ENCODE measurements at regions not wholly inside any gene's neighbourhood (a gene's known extent, or its start where the extent isn't known, plus 50 kb on each side); places are given as distances from the start of the nearest gene placed in this dataset.
A peak's percentile ranks its signal among the peaks of the same experiment; 100 is the strongest.

DNA sequence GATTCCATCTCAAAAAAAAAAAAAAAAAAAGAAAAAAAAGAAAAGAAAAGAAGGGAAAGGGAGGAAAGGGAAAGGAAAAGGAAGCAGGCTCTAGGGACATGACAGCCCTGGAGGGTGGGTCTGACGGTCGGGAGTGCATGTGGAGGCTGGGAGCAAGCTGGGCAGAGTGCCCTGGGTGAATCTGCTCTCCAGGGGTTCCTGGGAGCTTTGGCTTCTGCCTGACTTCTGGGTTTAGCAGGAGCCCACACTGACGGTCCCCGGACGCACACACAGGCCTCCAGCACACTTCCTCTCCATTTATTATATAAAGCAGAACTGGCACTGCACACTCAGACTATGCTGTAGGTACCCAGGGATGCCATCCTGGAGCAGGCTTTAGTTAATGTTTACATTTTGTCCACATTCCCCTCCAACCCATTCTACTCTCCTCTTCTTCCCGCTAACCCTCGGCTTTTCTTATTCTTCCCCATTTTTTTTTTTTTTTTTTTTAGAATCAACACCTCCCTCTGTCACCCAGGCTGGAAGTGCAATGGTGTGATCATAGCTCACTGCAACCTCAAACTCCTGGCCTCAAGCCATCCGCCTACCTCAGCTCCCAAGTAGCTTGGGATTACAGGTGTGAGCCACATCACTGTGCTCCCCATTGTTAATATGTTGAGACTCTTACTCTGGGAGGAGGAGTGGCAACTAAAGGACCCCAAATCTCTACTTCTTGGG lies 151.1 kb upstream of the SLC1A4 start:
- Histone ChIP-seq H4K20me1 (ENCODE audit: control insufficient read depth, extremely low read depth, insufficient read depth, low read length) (no peaks in the 10 kb centered on the region), H3K9ac (ENCODE audit: insufficient read depth, low read length) (no peak overlapping the region), H3K4me1 (ENCODE audit: control insufficient read depth, extremely low read depth, insufficient read depth, low read length) (peaks cover 12% of the 10 kb centered on the region), H2AFZ (ENCODE audit: low read length) (no peak overlapping the region), H3K4me2 (ENCODE audit: extremely low read depth, insufficient read depth, low read length) (no peak overlapping the region), H3K27me3 (ENCODE audit: control insufficient read depth, insufficient read depth, low read length) (no peaks in the 10 kb centered on the region), H3K79me2 (ENCODE audit: control insufficient read depth, insufficient read depth, low read length) (no peaks in the 10 kb centered on the region), H3K27ac (ENCODE audit: insufficient read depth, low read length) (peak overlapping the region; percentile 57), H3K36me3 (ENCODE audit: control insufficient read depth, insufficient read depth, low read length) (no peaks in the 10 kb centered on the region), H3K9me3 (ENCODE audit: control insufficient read depth, insufficient read depth, low read depth, low read length) (no peaks in the 10 kb centered on the region), H3K4me3 (replicated peaks in 1 of 4; ENCODE audit: control extremely low read depth in 1 of 4, insufficient read depth in 1 of 4, low read depth in 3 of 4, low read length in 4 of 4) (no peak overlapping the region)
- DNase-seq (ENCODE audit: low read depth in 2 of 2), result peak in 1 of 2 donors; percentile 71
- TF ChIP-seq, protein P1, sequence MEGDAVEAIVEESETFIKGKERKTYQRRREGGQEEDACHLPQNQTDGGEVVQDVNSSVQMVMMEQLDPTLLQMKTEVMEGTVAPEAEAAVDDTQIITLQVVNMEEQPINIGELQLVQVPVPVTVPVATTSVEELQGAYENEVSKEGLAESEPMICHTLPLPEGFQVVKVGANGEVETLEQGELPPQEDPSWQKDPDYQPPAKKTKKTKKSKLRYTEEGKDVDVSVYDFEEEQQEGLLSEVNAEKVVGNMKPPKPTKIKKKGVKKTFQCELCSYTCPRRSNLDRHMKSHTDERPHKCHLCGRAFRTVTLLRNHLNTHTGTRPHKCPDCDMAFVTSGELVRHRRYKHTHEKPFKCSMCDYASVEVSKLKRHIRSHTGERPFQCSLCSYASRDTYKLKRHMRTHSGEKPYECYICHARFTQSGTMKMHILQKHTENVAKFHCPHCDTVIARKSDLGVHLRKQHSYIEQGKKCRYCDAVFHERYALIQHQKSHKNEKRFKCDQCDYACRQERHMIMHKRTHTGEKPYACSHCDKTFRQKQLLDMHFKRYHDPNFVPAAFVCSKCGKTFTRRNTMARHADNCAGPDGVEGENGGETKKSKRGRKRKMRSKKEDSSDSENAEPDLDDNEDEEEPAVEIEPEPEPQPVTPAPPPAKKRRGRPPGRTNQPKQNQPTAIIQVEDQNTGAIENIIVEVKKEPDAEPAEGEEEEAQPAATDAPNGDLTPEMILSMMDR (conservative IDR thresholded peaks at IDR 0.05 in 1 of 2, IDR thresholded peaks at IDR 0.05 in 1 of 2; ENCODE audit: low read depth in 1 of 2, low read length in 2 of 2), result no peak
- TF ChIP-seq EZH2 (IDR thresholded peaks at IDR 0.05; ENCODE audit: low read length, missing control alignments), result no peak

DNA sequence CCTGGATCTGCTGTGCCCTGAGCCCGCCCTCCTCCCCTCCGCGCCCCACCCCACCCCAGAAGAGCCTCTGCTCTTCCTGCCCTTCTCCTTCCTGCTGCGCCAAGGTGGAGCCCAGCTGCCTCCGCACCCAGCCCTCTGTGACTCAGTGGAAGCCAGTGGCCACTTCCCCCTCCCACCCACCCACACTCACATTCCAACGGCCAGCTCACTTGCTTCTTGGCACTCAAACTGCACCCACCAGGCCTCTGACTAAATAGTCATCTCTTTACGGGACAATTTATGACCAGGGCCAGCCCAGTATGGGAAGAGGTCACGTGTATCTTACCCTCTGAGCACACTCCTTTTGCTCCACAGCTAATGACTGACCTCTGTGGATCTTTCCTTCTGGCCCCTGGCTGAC lies 150.4 kb upstream of the SLC1A4 start:
- H3K4me1 ChIP-seq (ENCODE audit: control insufficient read depth, extremely low read depth, insufficient read depth, low read length), result peaks cover 12% of the 10 kb centered on the region
- no peaks in the 10 kb centered on the region for H3K9me3 ChIP-seq (ENCODE audit: control insufficient read depth, insufficient read depth, low read depth, low read length)
- peak overlapping the region; percentile 57 for H3K27ac ChIP-seq (ENCODE audit: insufficient read depth, low read length)
- H3K4me2 ChIP-seq (ENCODE audit: extremely low read depth, insufficient read depth, low read length), result no peak overlapping the region
- H3K36me3 ChIP-seq (ENCODE audit: control insufficient read depth, insufficient read depth, low read length), result no peaks in the 10 kb centered on the region
- H2AFZ ChIP-seq (ENCODE audit: low read length), result no peak overlapping the region
- no peaks in the 10 kb centered on the region for H4K20me1 ChIP-seq (ENCODE audit: control insufficient read depth, extremely low read depth, insufficient read depth, low read length)
- no peak overlapping the region for H3K9ac ChIP-seq (ENCODE audit: insufficient read depth, low read length)
- H3K79me2 ChIP-seq (ENCODE audit: control insufficient read depth, insufficient read depth, low read length), result no peaks in the 10 kb centered on the region
- peak; percentile 82 to 96 for DNase-seq (ENCODE audit: low read depth in 2 of 2)
- H3K4me3 ChIP-seq (replicated peaks in 1 of 4; ENCODE audit: control extremely low read depth in 1 of 4, insufficient read depth in 1 of 4, low read depth in 3 of 4, low read length in 4 of 4), result no peak overlapping the region
- no peaks in the 10 kb centered on the region for H3K27me3 ChIP-seq (ENCODE audit: control insufficient read depth, insufficient read depth, low read length)
- no peak for TF ChIP-seq EZH2 (IDR thresholded peaks at IDR 0.05; ENCODE audit: low read length, missing control alignments)
- TF ChIP-seq, protein P1 (conservative IDR thresholded peaks at IDR 0.05 in 1 of 2, IDR thresholded peaks at IDR 0.05 in 1 of 2; ENCODE audit: low read depth in 1 of 2, low read length in 2 of 2), result no peak

DNA sequence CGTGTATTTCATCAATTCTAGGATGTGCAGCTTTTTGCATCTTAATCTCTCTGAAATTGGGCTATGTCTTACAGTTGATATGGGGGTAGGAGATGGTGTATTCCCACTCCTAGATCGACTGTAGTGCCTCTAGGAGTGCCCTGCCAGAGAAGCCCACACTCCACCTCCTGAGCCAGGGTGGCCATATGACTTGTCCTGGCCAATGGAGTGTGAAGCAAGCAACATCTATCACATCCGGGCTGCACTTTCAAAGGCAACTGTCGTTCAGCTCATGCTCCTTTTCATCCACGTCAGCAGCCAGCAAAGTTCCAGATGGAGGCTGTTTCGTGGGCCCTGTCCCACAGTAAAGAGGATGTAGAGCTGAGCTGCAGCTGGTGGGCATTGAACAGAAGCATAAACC lies 149.4 kb upstream of the SLC1A4 start:
- H3K4me2 ChIP-seq (ENCODE audit: extremely low read depth, insufficient read depth, low read length), result no peak overlapping the region

More for the DNA sequence above, 149.4 kb upstream of the SLC1A4 start:
- Histone ChIP-seq H3K27ac (ENCODE audit: insufficient read depth, low read length) (peak overlapping the region; percentile 40), H3K4me3 (replicated peaks in 1 of 4; ENCODE audit: control extremely low read depth in 1 of 4, insufficient read depth in 1 of 4, low read depth in 3 of 4, low read length in 4 of 4) (no peak overlapping the region), H3K9ac (ENCODE audit: insufficient read depth, low read length) (no peak overlapping the region), H3K36me3 (ENCODE audit: control insufficient read depth, insufficient read depth, low read length) (no peaks in the 10 kb centered on the region), H3K79me2 (ENCODE audit: control insufficient read depth, insufficient read depth, low read length) (no peaks in the 10 kb centered on the region), H2AFZ (ENCODE audit: low read length) (peak overlapping the region; percentile 25), H3K4me1 (ENCODE audit: control insufficient read depth, extremely low read depth, insufficient read depth, low read length) (peaks cover 12% of the 10 kb centered on the region), H3K27me3 (ENCODE audit: control insufficient read depth, insufficient read depth, low read length) (no peaks in the 10 kb centered on the region), H3K9me3 (ENCODE audit: control insufficient read depth, insufficient read depth, low read depth, low read length) (no peaks in the 10 kb centered on the region), H4K20me1 (ENCODE audit: control insufficient read depth, extremely low read depth, insufficient read depth, low read length) (no peaks in the 10 kb centered on the region)
- TF ChIP-seq EZH2 (IDR thresholded peaks at IDR 0.05; ENCODE audit: low read length, missing control alignments), result no peak
- TF ChIP-seq, protein P1 (conservative IDR thresholded peaks at IDR 0.05 in 1 of 2, IDR thresholded peaks at IDR 0.05 in 1 of 2; ENCODE audit: low read depth in 1 of 2, low read length in 2 of 2), result no peak
- DNase-seq (ENCODE audit: low read depth in 2 of 2), result peak; percentile 21 to 24

Data from fibroblast of lung (primary cell).